ENCODE measurements at regions not wholly inside any gene's neighbourhood (a gene's known extent, or its start where the extent isn't known, plus 50 kb on each side); places are given as distances from the start of the nearest gene placed in this dataset.

DNA sequence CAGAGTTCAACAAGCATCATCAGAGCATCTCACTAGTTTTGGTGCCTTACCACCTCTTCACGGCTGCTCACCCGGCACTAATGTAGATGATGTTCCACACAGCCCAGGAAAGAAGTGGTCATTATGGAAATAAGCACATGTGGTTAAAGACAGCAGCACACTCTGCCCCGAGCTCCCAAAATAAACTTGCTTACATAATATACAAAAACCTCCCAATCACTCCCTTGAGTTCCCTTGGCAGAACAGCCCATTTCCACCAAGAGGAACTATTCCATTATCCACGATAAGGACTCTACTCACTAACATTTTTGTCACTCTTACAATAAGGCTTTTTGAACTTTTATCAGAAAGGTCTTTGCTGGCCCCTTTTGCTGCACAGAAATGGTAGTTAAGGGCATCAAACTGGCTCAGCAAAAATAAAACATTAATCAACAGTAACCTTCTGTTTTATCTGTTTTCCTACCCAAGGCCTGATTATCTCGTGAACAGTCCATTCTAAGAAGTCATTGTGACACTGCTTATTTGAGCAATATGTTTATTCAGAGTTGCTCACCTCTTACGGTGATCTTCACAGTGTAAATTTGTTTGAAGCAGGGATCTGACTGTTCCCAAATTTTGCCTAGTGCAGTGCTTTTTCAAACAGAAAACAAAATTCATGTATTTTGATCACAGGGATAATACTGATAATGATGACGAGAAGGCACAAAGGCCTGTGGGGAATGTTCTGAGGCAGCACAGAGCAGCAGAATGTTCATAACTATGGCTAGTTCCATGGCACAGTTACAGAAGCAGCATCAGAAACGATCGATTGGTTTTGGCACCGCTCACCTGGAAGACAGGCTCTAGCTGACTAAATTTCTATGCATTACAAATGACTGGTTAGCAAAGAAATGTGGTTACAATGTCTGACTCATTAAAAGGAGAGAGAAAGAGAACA lies 399.8 kb upstream of the PIK3R1 start:
- Histone ChIP-seq H3K27me3 (replicated peaks; ENCODE audit: control insufficient read depth, insufficient read depth, low read length, poor library complexity, severe bottlenecking) (no peaks in the 10 kb centered on the region), H3K36me3 (ENCODE audit: control insufficient read depth, insufficient read depth, low read length) (no peaks in the 10 kb centered on the region), H3K4me3 (ENCODE audit: insufficient read depth, low read depth, low read length, poor library complexity, severe bottlenecking) (no peak overlapping the region), H3K4me1 (ENCODE audit: control insufficient read depth, insufficient read depth, low read length, poor library complexity, severe bottlenecking) (no peaks in the 10 kb centered on the region), H3K27ac (ENCODE audit: insufficient read depth, low read length, poor library complexity, severe bottlenecking) (no peak overlapping the region), H3K9me3 (ENCODE audit: control insufficient read depth, low read length) (no peaks in the 10 kb centered on the region)
- DNase-seq: no peak

DNA sequence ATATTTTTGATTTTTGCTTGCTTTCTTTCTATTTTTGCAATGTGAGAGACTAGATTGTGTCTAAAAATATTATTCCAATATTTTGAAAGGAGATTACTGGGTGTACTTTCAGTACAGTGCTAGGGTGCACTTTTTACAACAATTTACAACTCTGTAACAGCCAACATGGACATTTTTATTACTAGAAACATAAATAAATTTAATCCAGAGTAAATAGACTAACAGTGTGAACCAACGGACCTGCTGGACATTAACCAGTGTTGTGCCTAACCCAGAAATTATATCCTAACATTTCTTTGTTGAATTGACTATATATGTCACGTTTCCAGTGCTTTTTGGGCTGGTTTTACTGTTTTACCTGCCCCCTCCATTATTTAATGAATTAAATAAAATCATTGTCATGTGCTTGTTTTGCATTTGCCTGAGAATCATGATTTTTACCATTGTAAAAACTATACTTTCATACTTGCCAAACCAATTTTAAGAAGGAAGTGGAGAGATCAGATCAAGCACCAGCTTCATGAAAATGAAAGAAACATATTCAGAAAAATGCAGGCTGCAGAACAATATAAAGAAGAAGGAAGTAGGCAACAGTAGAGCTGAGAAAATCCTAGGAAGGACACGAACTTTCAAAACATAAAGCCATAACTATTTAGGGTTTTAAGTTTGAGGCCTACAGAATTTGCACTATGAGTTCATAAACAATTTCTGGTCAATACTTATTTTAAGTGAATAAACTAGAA lies 400.8 kb upstream of the PIK3R1 start:
- H3K4me3 ChIP-seq (ENCODE audit: insufficient read depth, low read depth, low read length, poor library complexity, severe bottlenecking): no peak overlapping the region
- H3K9me3 ChIP-seq (ENCODE audit: control insufficient read depth, low read length): no peaks in the 10 kb centered on the region
- H3K4me1 ChIP-seq (ENCODE audit: control insufficient read depth, insufficient read depth, low read length, poor library complexity, severe bottlenecking): no peaks in the 10 kb centered on the region
- no peak for DNase-seq
- H3K27ac ChIP-seq (ENCODE audit: insufficient read depth, low read length, poor library complexity, severe bottlenecking): no peak overlapping the region
- H3K27me3 ChIP-seq (replicated peaks; ENCODE audit: control insufficient read depth, insufficient read depth, low read length, poor library complexity, severe bottlenecking): no peaks in the 10 kb centered on the region
- H3K36me3 ChIP-seq (ENCODE audit: control insufficient read depth, insufficient read depth, low read length): no peaks in the 10 kb centered on the region

DNA sequence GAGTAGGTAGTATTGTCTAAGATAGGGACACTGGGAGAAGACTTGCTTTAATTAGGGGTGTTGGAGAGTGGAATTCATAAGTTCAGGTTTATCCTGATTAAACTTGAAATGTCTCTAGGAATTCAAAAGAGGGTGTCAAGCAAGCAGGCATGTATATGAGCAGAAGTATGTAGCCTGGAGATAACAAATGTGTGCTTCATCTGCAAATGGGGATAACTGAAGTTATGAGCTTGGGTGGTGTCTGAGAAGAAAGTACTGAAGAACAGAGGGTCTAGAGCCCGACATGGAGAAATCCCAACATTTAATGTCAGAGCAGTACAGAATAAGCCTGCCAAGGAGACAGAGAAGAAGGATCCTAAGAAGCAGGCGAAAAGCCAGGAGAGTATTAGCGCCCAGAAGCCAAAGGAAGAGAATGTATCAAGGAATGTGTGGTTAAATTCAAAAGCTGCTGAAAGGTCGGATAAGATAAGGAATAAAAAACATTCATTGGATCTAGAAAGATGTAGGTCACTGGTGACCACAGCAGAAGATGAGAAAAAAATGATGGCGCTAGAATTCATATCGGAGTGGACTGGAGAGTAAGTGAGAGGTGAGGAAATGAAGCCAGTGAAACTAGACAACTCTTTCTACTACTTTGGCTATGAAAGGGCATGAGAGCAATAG lies 401.5 kb upstream of the PIK3R1 start:
- H3K4me3 ChIP-seq (ENCODE audit: insufficient read depth, low read depth, low read length, poor library complexity, severe bottlenecking): no peak overlapping the region

DNA sequence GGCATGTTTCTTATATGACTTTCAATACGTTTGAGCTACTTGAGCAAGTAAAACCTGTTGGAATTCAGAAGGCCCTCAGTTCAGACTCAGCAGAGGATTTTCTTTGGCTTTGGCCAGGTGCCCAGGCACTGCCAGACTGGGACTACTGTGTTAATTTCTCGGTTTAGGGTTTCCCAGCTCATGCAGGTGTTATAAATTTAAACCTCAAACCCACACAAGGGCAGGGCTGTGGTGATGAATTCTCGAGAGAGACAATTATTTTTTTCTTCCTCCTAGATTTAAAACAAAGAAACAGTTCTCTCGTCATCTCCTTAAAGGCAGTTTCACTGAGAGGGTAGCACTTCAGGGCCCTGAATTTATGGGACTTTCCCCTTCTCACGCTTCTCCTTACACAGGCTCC lies 406.0 kb upstream of the PIK3R1 start:
- H3K36me3 ChIP-seq (ENCODE audit: control insufficient read depth, insufficient read depth, low read length): no peaks in the 10 kb centered on the region
- H3K27me3 ChIP-seq (replicated peaks; ENCODE audit: control insufficient read depth, insufficient read depth, low read length, poor library complexity, severe bottlenecking): no peaks in the 10 kb centered on the region
- no peak overlapping the region for H3K4me3 ChIP-seq (ENCODE audit: insufficient read depth, low read depth, low read length, poor library complexity, severe bottlenecking)
- H3K9me3 ChIP-seq (ENCODE audit: control insufficient read depth, low read length): no peaks in the 10 kb centered on the region
- H3K27ac ChIP-seq (ENCODE audit: insufficient read depth, low read length, poor library complexity, severe bottlenecking): no peak overlapping the region
- DNase-seq: no peak
- H3K4me1 ChIP-seq (ENCODE audit: control insufficient read depth, insufficient read depth, low read length, poor library complexity, severe bottlenecking): no peaks in the 10 kb centered on the region

More for the DNA sequence above, 401.5 kb upstream of the PIK3R1 start:
- Histone ChIP-seq H3K4me1 (ENCODE audit: control insufficient read depth, insufficient read depth, low read length, poor library complexity, severe bottlenecking) (no peaks in the 10 kb centered on the region), H3K27ac (ENCODE audit: insufficient read depth, low read length, poor library complexity, severe bottlenecking) (no peak overlapping the region), H3K27me3 (replicated peaks; ENCODE audit: control insufficient read depth, insufficient read depth, low read length, poor library complexity, severe bottlenecking) (no peaks in the 10 kb centered on the region), H3K36me3 (ENCODE audit: control insufficient read depth, insufficient read depth, low read length) (no peaks in the 10 kb centered on the region), H3K9me3 (ENCODE audit: control insufficient read depth, low read length) (no peaks in the 10 kb centered on the region)
- DNase-seq: no peak

DNA sequence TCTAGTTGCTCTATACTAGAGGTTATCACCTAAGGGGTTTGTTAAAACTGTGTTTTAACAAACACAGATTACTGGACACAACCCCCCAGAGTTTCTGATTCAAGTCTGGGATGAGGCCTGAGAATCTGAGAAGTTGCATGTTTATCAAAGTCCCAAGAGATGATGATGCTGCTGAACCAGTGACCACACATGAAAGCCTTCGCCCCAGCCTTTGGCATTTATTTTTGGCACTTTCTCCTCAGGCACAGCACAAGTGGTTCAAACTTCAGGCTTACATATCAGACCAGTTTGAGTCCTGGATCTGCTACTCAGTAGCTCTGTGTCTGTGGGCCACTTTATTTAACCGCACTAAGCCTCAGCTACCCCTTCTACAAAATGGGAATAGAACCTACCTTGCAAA lies 407.2 kb upstream of the PIK3R1 start:
- H3K4me3 ChIP-seq (ENCODE audit: insufficient read depth, low read depth, low read length, poor library complexity, severe bottlenecking): no peak overlapping the region
- no peaks in the 10 kb centered on the region for H3K27me3 ChIP-seq (replicated peaks; ENCODE audit: control insufficient read depth, insufficient read depth, low read length, poor library complexity, severe bottlenecking)
- DNase-seq: no peak
- no peaks in the 10 kb centered on the region for H3K4me1 ChIP-seq (ENCODE audit: control insufficient read depth, insufficient read depth, low read length, poor library complexity, severe bottlenecking)
- no peaks in the 10 kb centered on the region for H3K9me3 ChIP-seq (ENCODE audit: control insufficient read depth, low read length)
- no peaks in the 10 kb centered on the region for H3K36me3 ChIP-seq (ENCODE audit: control insufficient read depth, insufficient read depth, low read length)
- H3K27ac ChIP-seq (ENCODE audit: insufficient read depth, low read length, poor library complexity, severe bottlenecking): no peak overlapping the region

DNA sequence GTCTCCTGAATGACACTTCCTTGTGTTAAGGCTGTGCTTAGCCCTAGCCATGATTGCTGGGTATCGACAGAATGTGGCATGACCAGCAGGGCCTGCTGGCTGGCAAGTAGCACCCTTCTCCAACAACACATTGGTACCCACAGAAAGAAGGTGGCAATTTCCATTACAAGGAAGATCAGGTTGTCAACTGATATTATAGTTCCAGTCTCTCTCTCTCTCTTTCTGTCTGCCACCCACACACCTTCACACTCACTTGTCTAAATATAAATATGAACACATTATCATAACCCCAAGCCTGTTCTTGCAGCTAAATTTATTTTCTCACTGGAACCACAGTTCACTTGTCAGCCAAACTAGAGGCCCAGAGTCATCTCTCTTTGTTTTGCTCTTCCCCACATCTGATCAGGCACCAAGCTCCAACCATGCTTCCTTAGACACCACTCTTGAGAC lies 408.1 kb upstream of the PIK3R1 start:
- no peaks in the 10 kb centered on the region for H3K27me3 ChIP-seq (replicated peaks; ENCODE audit: control insufficient read depth, insufficient read depth, low read length, poor library complexity, severe bottlenecking)
- no peak overlapping the region for H3K27ac ChIP-seq (ENCODE audit: insufficient read depth, low read length, poor library complexity, severe bottlenecking)
- no peak overlapping the region for H3K4me3 ChIP-seq (ENCODE audit: insufficient read depth, low read depth, low read length, poor library complexity, severe bottlenecking)
- H3K4me1 ChIP-seq (ENCODE audit: control insufficient read depth, insufficient read depth, low read length, poor library complexity, severe bottlenecking): no peaks in the 10 kb centered on the region
- no peaks in the 10 kb centered on the region for H3K36me3 ChIP-seq (ENCODE audit: control insufficient read depth, insufficient read depth, low read length)
- no peaks in the 10 kb centered on the region for H3K9me3 ChIP-seq (ENCODE audit: control insufficient read depth, low read length)
- DNase-seq: no peak

DNA sequence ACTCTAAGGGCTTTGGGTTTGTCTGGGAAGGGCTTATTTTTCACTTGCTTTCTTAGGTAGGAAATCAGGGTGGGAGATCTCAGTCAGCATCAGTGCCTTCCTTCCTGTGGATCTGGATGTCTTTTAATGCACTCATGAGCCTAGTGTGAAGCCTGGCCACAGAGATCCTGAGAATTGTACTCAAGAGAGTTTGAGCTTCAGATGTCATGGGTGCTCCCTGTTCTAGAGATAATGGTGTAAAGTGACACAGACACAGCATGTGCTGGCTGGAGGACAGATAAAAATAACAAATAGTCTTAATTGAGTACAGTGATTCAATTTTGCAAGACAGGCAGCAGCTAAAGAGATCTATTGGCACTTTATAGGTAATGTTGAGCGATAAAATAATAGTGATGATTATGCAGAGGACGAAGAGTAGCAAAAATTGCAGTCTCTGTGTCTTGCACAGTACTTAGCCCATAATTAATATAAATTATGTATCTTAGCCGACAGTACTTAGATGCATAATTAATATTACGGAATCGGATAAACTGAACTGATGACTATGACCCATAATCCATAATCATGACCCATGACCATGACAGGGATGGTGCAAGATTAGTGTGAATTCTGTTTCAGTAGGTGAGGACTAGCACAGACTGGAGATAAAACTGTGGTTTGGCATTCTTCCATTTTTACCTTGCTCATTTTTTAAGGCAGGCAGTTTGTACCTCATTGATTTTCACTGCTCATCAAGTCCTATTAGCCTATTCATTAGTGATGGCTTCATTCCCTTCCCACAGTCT lies 408.7 kb upstream of the PIK3R1 start:
- H3K36me3 ChIP-seq (ENCODE audit: control insufficient read depth, insufficient read depth, low read length): no peaks in the 10 kb centered on the region
- DNase-seq: no peak
- H3K27ac ChIP-seq (ENCODE audit: insufficient read depth, low read length, poor library complexity, severe bottlenecking): no peak overlapping the region
- H3K27me3 ChIP-seq (replicated peaks; ENCODE audit: control insufficient read depth, insufficient read depth, low read length, poor library complexity, severe bottlenecking): no peaks in the 10 kb centered on the region
- no peaks in the 10 kb centered on the region for H3K4me1 ChIP-seq (ENCODE audit: control insufficient read depth, insufficient read depth, low read length, poor library complexity, severe bottlenecking)
- no peaks in the 10 kb centered on the region for H3K9me3 ChIP-seq (ENCODE audit: control insufficient read depth, low read length)
- no peak overlapping the region for H3K4me3 ChIP-seq (ENCODE audit: insufficient read depth, low read depth, low read length, poor library complexity, severe bottlenecking)

DNA sequence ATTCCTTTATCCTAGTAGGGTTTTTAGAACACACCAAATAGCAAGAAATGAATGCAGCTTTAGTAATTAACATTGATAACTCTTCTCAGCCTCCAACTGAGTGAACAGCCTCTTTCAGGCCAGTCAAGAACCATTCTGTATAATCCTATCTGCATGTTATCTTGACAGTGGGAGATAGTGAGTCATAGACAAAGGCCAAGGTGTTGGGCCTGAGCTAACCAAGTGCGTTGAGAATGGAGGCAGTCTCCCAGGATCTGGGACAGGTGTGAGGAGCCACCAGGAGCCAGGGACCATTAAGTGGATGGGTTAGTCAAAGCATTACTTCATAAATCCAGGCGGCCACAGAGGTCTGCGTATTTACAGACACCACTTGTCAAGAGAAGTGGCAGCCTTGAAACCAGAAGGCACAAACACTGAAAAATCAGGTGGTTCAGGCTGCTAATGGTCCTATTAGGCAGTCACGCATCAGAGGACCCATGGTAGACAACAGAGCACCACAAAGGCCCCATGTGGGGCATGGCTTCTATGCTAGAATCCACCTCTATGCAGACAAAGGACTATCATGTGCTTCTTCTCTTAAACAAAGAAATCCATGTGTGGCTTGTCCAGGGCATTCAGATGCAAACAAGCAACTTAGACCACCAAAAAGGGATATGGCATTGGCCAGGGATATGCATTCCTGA lies 409.7 kb upstream of the PIK3R1 start:
- H3K9me3 ChIP-seq (ENCODE audit: control insufficient read depth, low read length): no peaks in the 10 kb centered on the region
- DNase-seq: no peak
- H3K4me3 ChIP-seq (ENCODE audit: insufficient read depth, low read depth, low read length, poor library complexity, severe bottlenecking): no peak overlapping the region
- no peaks in the 10 kb centered on the region for H3K27me3 ChIP-seq (replicated peaks; ENCODE audit: control insufficient read depth, insufficient read depth, low read length, poor library complexity, severe bottlenecking)
- no peaks in the 10 kb centered on the region for H3K4me1 ChIP-seq (ENCODE audit: control insufficient read depth, insufficient read depth, low read length, poor library complexity, severe bottlenecking)
- H3K27ac ChIP-seq (ENCODE audit: insufficient read depth, low read length, poor library complexity, severe bottlenecking): no peak overlapping the region
- H3K36me3 ChIP-seq (ENCODE audit: control insufficient read depth, insufficient read depth, low read length): no peaks in the 10 kb centered on the region

DNA sequence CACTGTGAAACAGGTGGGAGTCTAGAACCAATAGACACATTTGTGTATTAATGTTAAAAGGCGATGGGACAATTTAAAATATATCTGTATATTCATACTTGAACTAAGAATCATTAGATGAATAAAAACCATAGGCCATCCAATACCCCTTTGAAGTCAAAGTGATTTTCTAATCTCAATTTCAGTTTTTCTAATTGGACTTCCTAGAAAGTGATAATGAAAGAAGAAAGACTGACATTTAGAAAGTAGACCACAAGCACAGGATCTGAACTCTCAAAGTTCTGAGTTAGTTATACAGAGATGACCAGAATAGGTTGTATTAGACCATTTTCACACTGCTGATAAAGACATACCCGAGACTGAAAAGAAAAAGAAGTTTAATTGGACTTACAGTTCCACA lies 412.8 kb upstream of the PIK3R1 start:
- Histone ChIP-seq H3K9me3 (ENCODE audit: control insufficient read depth, low read length) (no peaks in the 10 kb centered on the region), H3K27ac (ENCODE audit: insufficient read depth, low read length, poor library complexity, severe bottlenecking) (no peak overlapping the region), H3K36me3 (ENCODE audit: control insufficient read depth, insufficient read depth, low read length) (no peaks in the 10 kb centered on the region), H3K4me1 (ENCODE audit: control insufficient read depth, insufficient read depth, low read length, poor library complexity, severe bottlenecking) (no peaks in the 10 kb centered on the region), H3K27me3 (replicated peaks; ENCODE audit: control insufficient read depth, insufficient read depth, low read length, poor library complexity, severe bottlenecking) (no peaks in the 10 kb centered on the region), H3K4me3 (ENCODE audit: insufficient read depth, low read depth, low read length, poor library complexity, severe bottlenecking) (no peak overlapping the region)
- DNase-seq: no peak

All from effector memory CD4-positive, alpha-beta T cell (primary cell).